ENCODE measurements at regions not wholly inside any gene's neighbourhood (a gene's known extent, or its start where the extent isn't known, plus 50 kb on each side); places are given as distances from the start of the nearest gene placed in this dataset.

- TF ChIP-seq CTCF (IDR thresholded peaks at IDR 0.05; ENCODE audit: low read depth, low read length) (no peak), EZH2phosphoT487 (IDR thresholded peaks at IDR 0.05; ENCODE audit: low read depth) (no peak)
These were observed 385.3 kb downstream of the CCER1 start for GRCh38 chr12:90569685-90570084.
